Fibroblast of the aortic adventitia (primary cell): ENCODE measurements at regions not wholly inside any gene's neighbourhood (a gene's known extent, or its start where the extent isn't known, plus 50 kb on each side); places are given as distances from the start of the nearest gene placed in this dataset.

Experiments used
- DNase-seq: peaks from one replicate; pipeline ENCODE4 v3.0.0-alpha.2; 2010; ENCODE audit warnings: low read depth
- H3K4me3 ChIP-seq: 2 replicates; pipeline ENCODE4 v1.5.1; 2011; ENCODE audit warnings: low read depth, mild to moderate bottlenecking, control low read depth, low read length, moderate library complexity
- TF ChIP-seq, protein P1 (sequence below): IDR thresholded peaks from 2 replicates; pipeline ENCODE4 v1.5.1; 2011; ENCODE audit warnings: mild to moderate bottlenecking, low read length, control low read depth, inconsistent platforms; ENCODE audit not compliant: insufficient read depth

DNA sequence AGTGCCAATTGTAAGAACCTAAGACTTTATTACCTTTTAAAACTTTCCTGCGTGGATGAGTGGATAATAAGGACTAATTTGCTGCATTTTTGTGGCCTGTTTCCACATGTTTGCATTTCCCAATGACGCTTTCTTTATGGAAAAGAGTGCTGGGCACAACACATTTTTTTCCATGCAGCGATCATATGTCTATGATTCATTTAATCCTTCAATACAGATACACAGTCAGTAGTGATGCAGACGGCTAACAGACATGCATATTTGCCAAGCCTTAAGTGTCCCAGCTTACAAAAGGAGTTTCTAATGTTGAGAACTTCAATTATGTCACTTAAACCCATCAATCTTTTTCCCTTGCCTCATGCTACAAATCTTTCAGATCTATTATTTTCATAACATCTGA is 239.8 kb upstream of the PREP start:
- no peak overlapping the region for H3K4me3 ChIP-seq
- no peak for DNase-seq
- TF ChIP-seq, protein P1, sequence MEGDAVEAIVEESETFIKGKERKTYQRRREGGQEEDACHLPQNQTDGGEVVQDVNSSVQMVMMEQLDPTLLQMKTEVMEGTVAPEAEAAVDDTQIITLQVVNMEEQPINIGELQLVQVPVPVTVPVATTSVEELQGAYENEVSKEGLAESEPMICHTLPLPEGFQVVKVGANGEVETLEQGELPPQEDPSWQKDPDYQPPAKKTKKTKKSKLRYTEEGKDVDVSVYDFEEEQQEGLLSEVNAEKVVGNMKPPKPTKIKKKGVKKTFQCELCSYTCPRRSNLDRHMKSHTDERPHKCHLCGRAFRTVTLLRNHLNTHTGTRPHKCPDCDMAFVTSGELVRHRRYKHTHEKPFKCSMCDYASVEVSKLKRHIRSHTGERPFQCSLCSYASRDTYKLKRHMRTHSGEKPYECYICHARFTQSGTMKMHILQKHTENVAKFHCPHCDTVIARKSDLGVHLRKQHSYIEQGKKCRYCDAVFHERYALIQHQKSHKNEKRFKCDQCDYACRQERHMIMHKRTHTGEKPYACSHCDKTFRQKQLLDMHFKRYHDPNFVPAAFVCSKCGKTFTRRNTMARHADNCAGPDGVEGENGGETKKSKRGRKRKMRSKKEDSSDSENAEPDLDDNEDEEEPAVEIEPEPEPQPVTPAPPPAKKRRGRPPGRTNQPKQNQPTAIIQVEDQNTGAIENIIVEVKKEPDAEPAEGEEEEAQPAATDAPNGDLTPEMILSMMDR = no peak

DNA sequence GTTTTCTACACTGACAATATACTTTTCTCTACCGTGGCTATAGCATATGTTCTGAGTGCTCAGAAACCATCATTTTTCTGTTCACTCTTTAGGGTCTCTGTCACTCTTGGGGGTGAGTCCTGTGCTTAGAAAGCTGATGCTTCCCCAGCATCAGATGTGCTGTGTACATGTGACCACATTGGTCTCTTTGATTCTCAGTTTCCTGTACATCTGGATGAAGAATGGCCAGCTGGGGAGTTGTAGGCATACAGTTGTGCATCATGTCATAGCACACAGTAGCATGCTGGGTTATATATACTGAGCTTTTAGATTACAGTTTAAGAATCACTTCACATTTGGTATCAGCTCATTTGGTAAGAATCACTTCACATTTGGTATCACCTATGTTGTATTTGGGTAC is 238.6 kb upstream of the PREP start:
- TF ChIP-seq, protein P1 = no peak
- no peak for DNase-seq
- H3K4me3 ChIP-seq = no peak overlapping the region

DNA sequence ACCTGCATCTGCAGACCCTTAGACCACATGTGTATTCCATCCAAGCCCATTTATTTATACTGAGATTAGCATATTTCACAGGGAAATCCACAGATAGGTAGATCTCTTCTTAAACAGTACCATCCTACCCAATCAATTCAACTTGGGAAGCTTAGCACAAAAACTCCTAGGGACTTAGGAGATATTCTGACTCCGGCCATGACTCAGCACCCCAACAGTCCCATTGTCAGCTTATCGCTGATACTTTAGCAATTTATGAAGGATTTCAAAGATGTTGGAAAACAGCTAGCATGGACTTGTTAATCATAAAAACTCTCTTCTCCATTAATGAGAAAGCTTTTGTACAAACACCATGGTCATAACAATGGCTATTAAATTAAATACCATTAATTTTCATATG is 236.2 kb upstream of the PREP start:
- no peak overlapping the region for H3K4me3 ChIP-seq
- no peak for DNase-seq
- TF ChIP-seq, protein P1 = no peak

DNA sequence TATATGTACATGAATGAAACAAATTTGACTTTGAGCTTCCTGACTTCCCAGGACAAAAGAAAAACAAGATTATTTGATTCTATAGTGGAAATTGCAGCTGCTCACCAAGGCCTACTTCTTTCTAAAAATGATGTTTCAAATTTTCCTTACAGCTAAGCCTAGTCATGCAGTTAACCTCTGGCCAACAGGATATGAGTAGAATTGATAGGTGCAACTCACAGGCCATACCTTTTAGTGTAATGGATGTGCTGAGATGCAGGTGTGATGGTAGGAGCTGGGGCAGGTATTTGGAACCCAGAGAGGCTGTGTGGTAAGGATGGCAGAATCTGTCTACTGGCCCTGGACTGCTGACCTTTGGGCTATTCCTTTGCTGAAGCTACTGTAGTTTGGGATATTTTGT is 230.9 kb upstream of the PREP start:
- TF ChIP-seq, protein P1 = no peak
- DNase-seq = no peak
- no peak overlapping the region for H3K4me3 ChIP-seq

DNA sequence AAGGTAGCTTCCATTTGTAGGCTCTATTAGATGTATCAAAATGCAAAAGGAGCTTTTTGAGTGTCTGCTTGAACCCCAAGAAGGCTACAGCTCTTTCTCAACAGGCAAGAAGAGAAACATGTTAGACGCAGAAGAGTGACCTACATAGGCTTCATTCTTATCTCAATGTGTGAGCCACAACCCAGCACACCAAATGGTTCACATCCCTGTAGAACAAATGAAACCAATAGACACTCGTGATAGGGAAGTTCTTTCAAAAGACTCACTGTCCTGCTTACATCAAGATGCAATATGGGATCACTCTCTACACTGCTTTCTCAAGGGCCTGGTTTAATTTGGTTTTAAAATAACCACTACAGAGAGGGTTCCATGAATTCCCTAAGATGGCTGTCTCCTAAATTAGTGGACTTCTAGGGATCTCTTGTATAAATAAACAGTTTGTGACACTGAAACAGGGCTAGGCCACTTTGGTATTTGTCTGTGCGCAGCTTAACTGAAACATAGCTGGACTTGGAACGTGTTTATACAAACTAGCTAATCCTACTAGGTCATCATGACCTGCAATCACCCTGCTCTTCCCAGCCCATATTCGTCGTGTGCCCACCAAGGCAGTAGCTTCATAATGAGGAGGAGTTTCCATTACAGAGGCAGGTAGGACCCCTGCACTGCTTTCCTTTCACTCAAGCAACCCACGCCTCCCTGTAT is 225.4 kb upstream of the PREP start:
- DNase-seq = no peak

DNA sequence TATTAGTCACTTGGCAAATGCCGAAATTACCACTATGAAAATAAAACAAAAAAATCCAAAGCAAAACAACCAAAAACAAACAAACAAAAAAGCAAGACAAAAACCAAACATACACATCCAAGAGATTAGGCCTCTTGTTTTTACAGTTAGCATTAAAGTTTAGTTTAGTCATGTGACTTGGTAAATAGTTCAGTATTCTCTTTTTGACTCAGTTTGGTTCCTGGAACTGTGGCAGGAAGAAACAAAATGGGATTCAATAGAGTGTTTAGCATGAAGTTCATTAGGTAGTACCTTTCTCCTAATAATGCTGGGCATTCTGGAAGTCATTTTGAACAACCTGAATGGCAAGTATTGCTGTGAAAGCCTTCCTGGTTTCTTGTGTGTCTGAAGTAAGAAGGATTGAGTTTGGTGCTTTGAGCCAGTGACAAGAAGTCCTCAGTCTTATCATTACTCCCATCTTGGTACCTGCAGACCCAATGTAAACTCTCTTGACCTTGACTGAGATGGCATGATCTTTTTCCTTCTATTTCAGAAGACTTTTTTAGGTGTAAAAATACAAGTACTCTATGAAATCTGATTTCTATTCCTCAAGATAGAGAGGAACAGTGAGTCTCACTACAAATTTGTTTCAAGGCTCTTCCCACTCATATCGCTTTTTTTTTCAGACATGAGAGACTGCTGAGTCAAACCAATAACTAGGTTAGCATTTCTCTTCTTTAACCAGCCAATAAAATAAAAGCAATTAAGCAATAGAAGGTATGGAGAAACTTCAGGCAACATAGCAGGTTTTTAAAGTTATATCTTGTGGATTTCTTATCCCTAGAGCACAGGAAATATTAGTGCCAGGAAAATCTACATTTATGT is 223.6 kb upstream of the PREP start:
- TF ChIP-seq, protein P1 = no peak
- DNase-seq = no peak
- H3K4me3 ChIP-seq = no peak overlapping the region

More for the DNA sequence above, 225.4 kb upstream of the PREP start:
- no peak overlapping the region for H3K4me3 ChIP-seq
- TF ChIP-seq, protein P1 = no peak
